ENCODE measurements at regions not wholly inside any gene's neighbourhood (a gene's known extent, or its start where the extent isn't known, plus 50 kb on each side); places are given as distances from the start of the nearest gene placed in this dataset.

DNA sequence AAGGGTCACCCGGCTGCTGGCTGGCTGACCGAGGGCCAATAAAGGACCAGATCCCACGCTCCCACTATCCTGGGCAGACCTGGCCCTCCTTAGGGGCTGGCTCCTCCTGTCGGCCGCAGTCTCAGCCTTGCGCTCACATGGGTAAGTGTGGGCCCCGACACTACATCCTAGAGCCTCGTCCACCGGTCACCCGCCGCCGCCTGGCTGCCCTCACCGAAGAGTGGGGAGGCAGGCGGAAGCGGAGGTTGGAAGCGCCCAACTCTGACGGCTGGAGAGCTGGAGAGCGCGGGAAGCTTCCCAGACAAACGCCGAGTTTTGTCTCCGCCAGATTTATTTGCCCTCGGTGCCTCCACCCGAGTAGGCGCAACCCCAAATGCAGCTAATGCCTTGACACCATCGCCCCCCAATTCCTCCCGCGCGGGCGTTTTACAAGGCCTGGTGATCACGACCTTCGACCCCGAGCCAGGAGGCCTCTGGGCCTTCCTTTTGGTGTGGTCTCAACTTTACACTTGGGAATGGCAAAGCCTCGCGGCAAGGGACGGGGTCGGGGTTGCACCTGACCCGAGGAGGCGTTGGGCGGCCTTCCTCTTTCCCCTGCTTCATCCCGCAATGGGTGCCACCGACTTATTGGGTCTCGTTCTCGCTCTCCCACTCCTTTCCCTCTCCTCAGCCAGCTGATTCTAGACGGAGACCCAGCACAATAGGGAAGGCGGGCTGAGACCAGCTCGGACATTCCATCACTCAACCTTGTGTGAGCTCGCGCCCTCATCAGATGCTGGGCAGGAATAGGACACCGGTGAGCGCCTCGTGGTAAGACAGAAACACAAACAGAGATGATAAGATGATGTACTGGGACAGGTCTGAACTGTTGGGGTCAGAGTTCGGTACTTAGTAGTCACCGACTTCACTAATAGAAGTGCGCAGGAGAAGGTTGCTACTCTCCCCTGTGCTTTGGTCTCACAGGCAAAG is 78.3 kb upstream of the ANO4 start:
- Histone ChIP-seq H3K4me1 (replicated peaks in 1 of 2; ENCODE audit: control insufficient read depth in 2 of 2, insufficient read depth in 2 of 2, low read length in 2 of 2) (peaks cover 0 to 10% of the 10 kb centered on the region in 2 experiments; a peak in 2 of 5 replicates), H3K27me3 (ENCODE audit: control insufficient read depth in 2 of 2, insufficient read depth in 2 of 2, low read length in 2 of 2) (peaks cover 2 to 31% of the 10 kb centered on the region in 2 experiments; a peak in 3 of 5 replicates), H3K4me3 (no peak overlapping the region), H3K79me2 (ENCODE audit: control insufficient read depth, insufficient read depth, low read length) (no peaks in the 10 kb centered on the region), H3K9ac (ENCODE audit: insufficient read depth in 1 of 2, low read depth in 2 of 2, low read length in 2 of 2) (no peak overlapping the region; a peak in 1 of 4 replicates), H3K36me3 (ENCODE audit: control insufficient read depth, insufficient read depth, low read length) (no peaks in the 10 kb centered on the region), H2AFZ (ENCODE audit: low read depth, low read length) (no peak overlapping the region), H3K9me3 (replicated peaks; ENCODE audit: control insufficient read depth, insufficient read depth, low read depth, low read length) (no peaks in the 10 kb centered on the region), H3K9me1 (ENCODE audit: control insufficient read depth, insufficient read depth, low read length) (no peaks in the 10 kb centered on the region), H3K4me2 (ENCODE audit: insufficient read depth, low read length) (no peak overlapping the region), H3K27ac (ENCODE audit: extremely low read depth, low read depth, low read length) (no peak overlapping the region), H4K20me1 (replicated peaks; ENCODE audit: control insufficient read depth, insufficient read depth, low read length) (no peaks in the 10 kb centered on the region)
- POLR2A ChIA-PET, result no interaction called here
- DNase-seq (ENCODE audit: extremely low read depth in 1 of 4, low spot score in 3 of 4), result no peak
- intact Hi-C loops (cut with micrococcal nuclease) (no loop called here), in situ Hi-C loops (cut with MboI) (no loop called here)
- CTCF ChIA-PET (ENCODE audit: low intra/inter-chr PET ratio), result no interaction called here
- WGBS (ENCODE audit: insufficient coverage, low coverage, missing lambda C conversion rate), result 4% methylated on average over 47 of the region's 55 CpGs
- FAIRE-seq, result no peak
- peak; percentile 43; the same call in 1 of the 3 replicates for ATAC-seq
- no TSS peak for BruUV-seq (replicated peaks)
- no peak for TF ChIP-seq NUFIP1 (IDR thresholded peaks at IDR 0.05; ENCODE audit: partially characterized antibody)
- TF ChIP-seq, protein P1, sequence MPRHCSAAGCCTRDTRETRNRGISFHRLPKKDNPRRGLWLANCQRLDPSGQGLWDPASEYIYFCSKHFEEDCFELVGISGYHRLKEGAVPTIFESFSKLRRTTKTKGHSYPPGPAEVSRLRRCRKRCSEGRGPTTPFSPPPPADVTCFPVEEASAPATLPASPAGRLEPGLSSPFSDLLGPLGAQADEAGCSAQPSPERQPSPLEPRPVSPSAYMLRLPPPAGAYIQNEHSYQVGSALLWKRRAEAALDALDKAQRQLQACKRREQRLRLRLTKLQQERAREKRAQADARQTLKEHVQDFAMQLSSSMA (CRISPR knock-in tag; IDR thresholded peaks at IDR 0.05), result no peak
- TF ChIP-seq PCBP1 (IDR thresholded peaks at IDR 0.05; ENCODE audit: low read depth, low read length, poor library complexity, severe bottlenecking), result no peak
- TF ChIP-seq, protein P2, sequence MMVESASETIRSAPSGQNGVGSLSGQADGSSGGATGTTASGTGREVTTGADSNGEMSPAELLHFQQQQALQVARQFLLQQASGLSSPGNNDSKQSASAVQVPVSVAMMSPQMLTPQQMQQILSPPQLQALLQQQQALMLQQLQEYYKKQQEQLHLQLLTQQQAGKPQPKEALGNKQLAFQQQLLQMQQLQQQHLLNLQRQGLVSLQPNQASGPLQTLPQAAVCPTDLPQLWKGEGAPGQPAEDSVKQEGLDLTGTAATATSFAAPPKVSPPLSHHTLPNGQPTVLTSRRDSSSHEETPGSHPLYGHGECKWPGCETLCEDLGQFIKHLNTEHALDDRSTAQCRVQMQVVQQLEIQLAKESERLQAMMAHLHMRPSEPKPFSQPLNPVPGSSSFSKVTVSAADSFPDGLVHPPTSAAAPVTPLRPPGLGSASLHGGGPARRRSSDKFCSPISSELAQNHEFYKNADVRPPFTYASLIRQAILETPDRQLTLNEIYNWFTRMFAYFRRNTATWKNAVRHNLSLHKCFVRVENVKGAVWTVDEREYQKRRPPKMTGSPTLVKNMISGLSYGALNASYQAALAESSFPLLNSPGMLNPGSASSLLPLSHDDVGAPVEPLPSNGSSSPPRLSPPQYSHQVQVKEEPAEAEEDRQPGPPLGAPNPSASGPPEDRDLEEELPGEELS (CRISPR knock-in tag; IDR thresholded peaks at IDR 0.05; ENCODE audit: borderline replicate concordance), result no peak
- no peak for TF ChIP-seq CCNT2 (IDR thresholded peaks at IDR 0.05; ENCODE audit: borderline replicate concordance, extremely low read depth, insufficient read length, low read depth, low read length)
- no peak for TF ChIP-seq PYGO2 (tag; IDR thresholded peaks at IDR 0.05)
- TF ChIP-seq, protein P3, sequence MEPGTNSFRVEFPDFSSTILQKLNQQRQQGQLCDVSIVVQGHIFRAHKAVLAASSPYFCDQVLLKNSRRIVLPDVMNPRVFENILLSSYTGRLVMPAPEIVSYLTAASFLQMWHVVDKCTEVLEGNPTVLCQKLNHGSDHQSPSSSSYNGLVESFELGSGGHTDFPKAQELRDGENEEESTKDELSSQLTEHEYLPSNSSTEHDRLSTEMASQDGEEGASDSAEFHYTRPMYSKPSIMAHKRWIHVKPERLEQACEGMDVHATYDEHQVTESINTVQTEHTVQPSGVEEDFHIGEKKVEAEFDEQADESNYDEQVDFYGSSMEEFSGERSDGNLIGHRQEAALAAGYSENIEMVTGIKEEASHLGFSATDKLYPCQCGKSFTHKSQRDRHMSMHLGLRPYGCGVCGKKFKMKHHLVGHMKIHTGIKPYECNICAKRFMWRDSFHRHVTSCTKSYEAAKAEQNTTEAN (CRISPR knock-in tag; IDR thresholded peaks at IDR 0.05), result no peak
- no peak for TF ChIP-seq BCL6 (CRISPR knock-in tag; IDR thresholded peaks at IDR 0.05)
- no peak for TF ChIP-seq ZNF347 (CRISPR knock-in tag; IDR thresholded peaks at IDR 0.05; ENCODE audit: low read depth)
- TF ChIP-seq ZNF717 (CRISPR knock-in tag; IDR thresholded peaks at IDR 0.05), result no peak

Data from K562 (cell line).